DND-41 (cell line): ENCODE measurements at regions not wholly inside any gene's neighbourhood (a gene's known extent, or its start where the extent isn't known, plus 50 kb on each side); places are given as distances from the start of the nearest gene placed in this dataset.

Experiments used
- ATAC-seq: fragments of 200-7000 bp; cut with Tn5 transposase; 3 replicates; pipeline ENCODE4 v1.9.1; 2021; ENCODE audit warnings: low read depth; ENCODE audit not compliant: insufficient read depth
- DNase-seq: peaks from one replicate; pipeline ENCODE4 v3.0.0-alpha.2; 2020
- H2AFZ ChIP-seq: 2 replicates; pipeline ENCODE4 v1.6.0; 2012; ENCODE audit warnings: low read depth, low read length
- H3K27ac ChIP-seq: 2 replicates; pipeline ENCODE4 v1.5.1; 2012; ENCODE audit warnings: low read length, inconsistent platforms
- H3K27me3 ChIP-seq: fragments of 200-600 bp; sonication (generic); 2 replicates; pipeline ENCODE4 v1.6.0; 2012; ENCODE audit warnings: low read length, mild to moderate bottlenecking, inconsistent platforms; ENCODE audit not compliant: insufficient read depth, poor library complexity
- H3K36me3 ChIP-seq: 2 replicates; pipeline ENCODE4 v1.5.1; 2012; ENCODE audit warnings: low read length, inconsistent platforms; ENCODE audit not compliant: insufficient read depth
- H3K4me1 ChIP-seq: 2 replicates; pipeline ENCODE4 v1.5.1; 2012; ENCODE audit warnings: mild to moderate bottlenecking, low read length; ENCODE audit not compliant: insufficient read depth
- H3K4me2 ChIP-seq: 2 replicates; pipeline ENCODE4 v1.6.0; 2012; ENCODE audit warnings: mild to moderate bottlenecking, moderate library complexity, low read length, inconsistent platforms; ENCODE audit not compliant: insufficient read depth
- H3K4me3 ChIP-seq, 2 experiments: fragments of 200-600 bp in 1 of 2; shearing (Covaris generic) in 1 of 2; 2 replicates each; pipeline ENCODE4 v1.5.1; 2012 to 2016; ENCODE audit warnings: inconsistent platforms in 2 of 2, low read length in 2 of 2, mild to moderate bottlenecking in 2 of 2, low read depth in 1 of 2, moderate library complexity in 1 of 2
- H3K79me2 ChIP-seq: 2 replicates; pipeline ENCODE4 v1.6.0; 2012; ENCODE audit warnings: low read length, inconsistent platforms; ENCODE audit not compliant: insufficient read depth
- H3K9ac ChIP-seq: 2 replicates; pipeline ENCODE4 v1.6.0; 2012; ENCODE audit warnings: low read depth, mild to moderate bottlenecking, inconsistent platforms, low read length, moderate library complexity
- H3K9me3 ChIP-seq: 2 replicates; pipeline ENCODE4 v1.5.1; 2012; ENCODE audit warnings: low read length, moderate library complexity, mild to moderate bottlenecking, inconsistent platforms; ENCODE audit not compliant: insufficient read depth, severe bottlenecking
- H4K20me1 ChIP-seq: 2 replicates; pipeline ENCODE4 v1.6.0; 2012; ENCODE audit warnings: low read length; ENCODE audit not compliant: insufficient read depth
- CTCF ChIP-seq: IDR thresholded peaks from 2 replicates; pipeline ENCODE4 v1.5.1; 2012; ENCODE audit warnings: borderline replicate concordance, low read length, moderate library complexity, mild to moderate bottlenecking; ENCODE audit not compliant: poor library complexity, severe bottlenecking; ENCODE audit errors: extremely low read depth
- EZH2 ChIP-seq: IDR thresholded peaks from 3 replicates; pipeline ENCODE4 v1.6.1; 2012; ENCODE audit warnings: borderline replicate concordance, low read depth, mild to moderate bottlenecking, moderate library complexity, low read length, inconsistent platforms; ENCODE audit not compliant: severe bottlenecking

- no peaks in the 10 kb centered on the region for H3K27me3 ChIP-seq
- H3K4me2 ChIP-seq: no peak overlapping the region
- H3K79me2 ChIP-seq: no peaks in the 10 kb centered on the region
- no peak overlapping the region for H3K4me3 ChIP-seq
- H3K9ac ChIP-seq: no peak overlapping the region
- no peaks in the 10 kb centered on the region for H3K4me1 ChIP-seq
- H4K20me1 ChIP-seq: no peaks in the 10 kb centered on the region
- no peak overlapping the region for H2AFZ ChIP-seq
- peaks cover 6% of the 10 kb centered on the region for H3K9me3 ChIP-seq
- ATAC-seq: no peak
- TF ChIP-seq CTCF (no peak), EZH2 (no peak)
- DNase-seq: no peak
- H3K36me3 ChIP-seq: no peaks in the 10 kb centered on the region
- H3K27ac ChIP-seq: no peak overlapping the region
Measured at GRCh38 chr4:12595986-12596385, 888.2 kb downstream of the RAB28 start.

DNA sequence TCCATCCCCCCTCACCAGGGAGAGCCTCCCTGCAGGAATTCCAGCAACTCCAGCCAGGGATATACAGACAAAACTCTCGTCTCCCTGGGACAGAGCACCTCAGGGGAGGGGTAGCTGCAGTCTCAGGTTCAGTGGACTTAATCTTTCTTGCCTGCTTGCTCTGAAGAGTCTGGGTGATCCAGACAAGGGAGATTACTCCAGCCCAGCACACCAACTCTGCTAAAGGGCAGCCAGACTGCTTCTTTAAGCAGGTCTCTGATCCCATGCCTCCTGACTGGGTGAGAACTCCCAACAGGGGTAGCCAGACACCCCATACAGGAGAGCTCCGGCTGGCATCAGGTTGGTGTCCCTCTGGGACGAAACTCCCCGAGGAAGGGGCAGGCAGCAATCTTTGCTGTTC, 888.7 kb downstream of the RAB28 start:
- no peaks in the 10 kb centered on the region for H4K20me1 ChIP-seq
- no peak overlapping the region for H3K27ac ChIP-seq
- no peak for TF ChIP-seq EZH2
- TF ChIP-seq CTCF: no peak
- no peaks in the 10 kb centered on the region for H3K27me3 ChIP-seq
- H3K9ac ChIP-seq: no peak overlapping the region
- H3K36me3 ChIP-seq: no peaks in the 10 kb centered on the region
- no peaks in the 10 kb centered on the region for H3K79me2 ChIP-seq
- ATAC-seq (no peak), DNase-seq (no peak)
- no peak overlapping the region for H3K4me2 ChIP-seq
- no peak overlapping the region for H3K4me3 ChIP-seq
- no peak overlapping the region for H2AFZ ChIP-seq
- H3K9me3 ChIP-seq: peaks cover 6% of the 10 kb centered on the region
- no peaks in the 10 kb centered on the region for H3K4me1 ChIP-seq

- no peaks in the 10 kb centered on the region for H3K4me1 ChIP-seq
- ATAC-seq (no peak), DNase-seq (no peak)
- H3K27me3 ChIP-seq: no peaks in the 10 kb centered on the region
- H2AFZ ChIP-seq: no peak overlapping the region
- H3K79me2 ChIP-seq: no peaks in the 10 kb centered on the region
- no peak overlapping the region for H3K4me3 ChIP-seq
- no peaks in the 10 kb centered on the region for H3K9me3 ChIP-seq
- no peak overlapping the region for H3K9ac ChIP-seq
- no peaks in the 10 kb centered on the region for H3K36me3 ChIP-seq
- H4K20me1 ChIP-seq: no peaks in the 10 kb centered on the region
- no peak overlapping the region for H3K4me2 ChIP-seq
- H3K27ac ChIP-seq: no peak overlapping the region
- TF ChIP-seq CTCF (no peak), EZH2 (no peak)
Measured at GRCh38 chr4:12588582-12588981, 895.6 kb downstream of the RAB28 start.
